Mucosa of gallbladder (tissue), 1 donor: ENCODE measurements at regions not wholly inside any gene's neighbourhood (a gene's known extent, or its start where the extent isn't known, plus 50 kb on each side); places are given as distances from the start of the nearest gene placed in this dataset.
A peak's percentile ranks its signal among the peaks of the same experiment; 100 is the strongest.

ENCODE experiments used
- DNase-seq: peaks from one replicate; pipeline ENCODE4 v3.0.0-alpha.2; 2020; ENCODE audit warnings: low spot score
- donor health status: DM: no; HTN: no; CAD: no.

DNA sequence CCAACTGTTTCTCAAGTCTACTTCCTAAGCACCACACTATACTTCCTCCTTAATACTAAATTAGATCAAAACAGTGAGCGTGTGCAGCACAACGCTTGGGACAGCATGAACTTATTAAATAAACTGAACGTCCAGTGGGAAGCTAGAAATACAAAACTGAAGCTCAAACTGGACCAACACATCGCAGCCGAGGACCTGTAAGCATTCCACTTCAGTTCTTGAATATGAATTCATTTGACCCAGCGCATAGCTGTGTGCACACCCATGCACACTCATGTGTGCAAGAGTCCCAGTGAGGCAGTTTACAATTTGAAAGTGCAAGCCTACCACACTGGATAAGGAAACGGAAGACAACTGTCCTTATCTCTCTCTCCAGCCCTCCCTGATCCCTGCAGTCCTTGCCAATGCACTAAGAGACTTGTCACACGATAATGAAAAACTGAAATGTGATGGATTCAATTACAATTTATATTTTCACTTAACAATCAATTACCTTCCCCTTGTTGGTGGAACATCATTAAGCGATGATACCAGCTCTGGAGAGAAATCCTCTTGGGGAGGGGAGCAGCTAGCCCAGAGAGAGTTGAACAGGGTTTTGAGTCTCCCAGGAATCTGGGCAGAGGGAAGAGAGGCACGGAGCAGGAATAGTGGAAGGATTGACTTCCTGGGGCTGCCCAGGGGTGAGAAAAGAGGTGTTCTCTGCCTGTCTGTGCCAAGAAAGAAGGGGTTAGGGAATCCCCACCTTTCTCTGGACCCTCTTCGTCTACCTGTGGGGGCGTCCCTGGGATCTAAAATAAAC is 186.5 kb upstream of the KLHL29 start:
- no peak for DNase-seq

GRCh38 chr2:23199115-23199918 is 185.7 kb upstream of the KLHL29 start:
- DNase-seq = no peak

DNA sequence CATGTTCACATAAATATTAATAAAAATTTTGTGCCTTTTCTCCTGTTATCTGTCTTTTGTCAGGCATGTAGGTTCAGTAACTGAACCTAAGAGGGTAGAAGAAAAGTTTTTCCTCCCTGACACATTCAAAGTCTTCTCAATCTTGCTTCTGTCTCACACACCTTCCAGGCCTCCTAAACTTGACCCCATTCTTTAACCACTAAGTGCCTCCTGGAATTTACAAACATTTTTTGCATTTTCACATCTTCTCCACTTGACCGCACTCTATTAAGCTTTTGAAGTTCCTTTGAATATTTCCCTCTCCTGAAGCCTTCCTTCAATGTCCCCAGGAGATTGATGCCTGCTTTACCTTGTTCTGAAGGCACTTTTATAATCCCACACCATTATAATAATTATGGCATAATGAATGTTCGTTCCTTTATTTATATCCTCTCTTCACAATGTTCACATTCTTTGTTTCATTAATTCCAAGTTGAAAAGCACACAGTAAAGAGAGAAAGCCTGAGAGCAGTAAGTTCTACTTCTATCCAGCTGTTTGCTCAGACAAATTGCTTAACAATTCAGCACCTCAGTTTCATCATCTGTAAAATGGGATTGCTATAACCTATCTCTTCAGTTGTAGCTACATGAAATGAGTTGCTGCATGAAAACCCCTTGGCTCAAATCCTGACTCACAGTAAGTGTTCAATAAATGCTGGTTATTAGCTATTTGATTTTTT is 184.8 kb upstream of the KLHL29 start:
- DNase-seq = no peak

- DNase-seq = no peak
Observed at GRCh38 chr2:23200787-23201114, 184.2 kb upstream of the KLHL29 start.

- no peak for DNase-seq
Observed at GRCh38 chr2:23203383-23203782, 181.6 kb upstream of the KLHL29 start.

DNA sequence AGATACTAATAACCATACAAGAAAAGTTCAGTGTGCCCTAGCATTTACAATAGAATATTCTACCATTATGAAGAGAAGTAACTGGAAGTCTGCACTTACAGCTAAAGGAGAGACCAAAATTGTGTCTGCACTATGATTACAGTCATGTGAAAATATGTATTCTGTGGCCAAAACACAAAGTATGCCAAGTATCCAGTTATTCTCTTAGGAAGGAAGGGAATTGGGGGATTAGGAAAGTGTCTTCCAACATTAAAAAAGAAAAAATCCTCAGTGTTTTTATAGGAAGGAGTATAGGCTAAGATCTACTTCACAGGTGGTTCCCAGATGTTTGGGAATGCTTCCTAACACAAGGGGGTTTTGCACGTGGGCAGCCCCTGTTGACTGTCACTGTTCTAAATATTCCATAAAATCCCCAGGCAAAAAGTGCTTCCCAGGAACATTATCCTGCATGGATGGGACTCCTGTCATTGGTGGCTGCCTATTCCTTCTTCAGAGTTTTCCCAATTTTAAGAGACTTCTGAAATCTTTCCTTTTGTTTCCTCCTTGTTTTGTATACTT is 180.2 kb upstream of the KLHL29 start:
- DNase-seq = no peak

GRCh38 chr2:23206650-23207049 is 178.3 kb upstream of the KLHL29 start:
- DNase-seq = no peak

DNA sequence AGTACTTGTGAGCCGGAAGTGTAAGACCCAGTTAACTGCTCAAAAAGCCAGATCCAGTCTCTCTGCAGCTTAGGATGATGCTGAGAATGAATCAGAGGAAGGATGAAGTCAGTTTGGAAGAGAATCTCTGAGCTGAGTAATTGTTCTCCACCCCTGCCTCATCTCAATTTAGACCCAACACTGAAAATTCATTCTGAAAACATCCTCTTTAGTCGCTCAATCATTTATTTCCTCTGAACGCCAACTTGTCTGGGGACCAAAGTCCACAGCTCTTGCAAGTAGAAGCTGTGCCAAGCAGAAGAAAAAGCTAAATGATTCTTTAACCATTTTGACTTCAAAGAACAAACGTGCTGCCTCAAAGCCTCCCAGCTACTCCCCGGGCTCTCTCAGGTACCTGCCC is 177.1 kb upstream of the KLHL29 start:
- DNase-seq = peak; percentile 57

DNA sequence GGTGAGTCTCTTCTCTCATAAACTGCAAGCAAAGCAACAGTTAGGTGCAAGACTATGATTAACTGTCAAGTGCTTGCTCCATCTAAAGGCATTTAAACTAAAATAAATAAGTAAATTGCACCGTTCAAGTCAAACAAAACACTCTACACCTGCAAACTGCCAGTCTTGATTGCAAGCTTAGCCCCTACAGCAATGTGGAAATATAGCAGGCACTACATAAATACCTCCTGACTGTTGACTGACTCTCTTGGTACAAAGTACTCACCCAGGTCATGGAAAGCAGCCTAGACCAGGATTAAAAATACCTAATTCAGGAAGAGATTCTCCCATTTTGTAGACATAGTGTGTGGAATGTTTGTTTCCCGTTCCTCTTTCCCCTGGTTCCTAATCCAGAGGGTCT is 176.6 kb upstream of the KLHL29 start:
- DNase-seq = no peak

GRCh38 chr2:23209059-23209458 is 175.9 kb upstream of the KLHL29 start:
- peak; percentile 34 for DNase-seq

- DNase-seq = peak; percentile 70
Observed at GRCh38 chr2:23211987-23212583, 172.9 kb upstream of the KLHL29 start.

DNA sequence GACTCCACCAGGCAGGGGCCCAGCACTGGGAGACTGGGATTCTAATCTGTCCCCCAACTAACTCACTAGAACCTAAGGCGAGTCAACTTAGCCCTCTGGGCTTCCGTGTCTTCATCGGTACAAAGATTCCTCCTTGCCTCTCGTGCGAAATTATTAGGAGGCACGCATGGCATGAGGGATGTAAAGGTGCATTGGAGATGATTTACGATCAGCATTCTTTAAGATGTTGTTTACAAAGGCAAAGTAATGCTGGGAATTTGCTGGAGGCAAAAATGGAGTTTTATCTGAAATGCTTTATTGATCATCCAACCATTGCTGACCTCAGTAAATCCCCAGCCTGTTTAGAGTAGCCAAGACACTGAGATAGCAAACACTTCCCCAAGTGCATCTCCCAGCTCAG is 171.8 kb upstream of the KLHL29 start:
- DNase-seq = no peak

DNA sequence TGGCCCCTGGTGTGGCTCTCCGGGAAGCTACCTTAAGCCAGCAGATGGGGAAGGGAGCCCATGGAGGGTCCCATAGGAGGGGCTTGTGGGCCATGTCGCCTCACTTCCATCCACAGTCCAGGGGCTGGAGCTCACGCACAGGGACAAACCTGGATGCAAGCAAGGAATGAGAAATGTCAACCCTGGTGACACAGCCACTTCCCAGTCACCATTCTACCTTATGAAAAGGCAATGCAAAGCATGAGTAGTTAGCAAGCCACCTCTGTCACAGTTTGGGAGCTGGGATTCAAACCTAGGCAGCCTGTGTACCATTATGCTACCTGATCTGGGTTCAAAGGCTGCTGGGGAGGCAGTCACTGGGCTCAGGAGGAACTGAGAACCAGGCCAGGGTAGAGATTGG is 170.0 kb upstream of the KLHL29 start:
- no peak for DNase-seq

- DNase-seq = no peak
Observed at GRCh38 chr2:23219666-23220065, 165.3 kb upstream of the KLHL29 start.

DNA sequence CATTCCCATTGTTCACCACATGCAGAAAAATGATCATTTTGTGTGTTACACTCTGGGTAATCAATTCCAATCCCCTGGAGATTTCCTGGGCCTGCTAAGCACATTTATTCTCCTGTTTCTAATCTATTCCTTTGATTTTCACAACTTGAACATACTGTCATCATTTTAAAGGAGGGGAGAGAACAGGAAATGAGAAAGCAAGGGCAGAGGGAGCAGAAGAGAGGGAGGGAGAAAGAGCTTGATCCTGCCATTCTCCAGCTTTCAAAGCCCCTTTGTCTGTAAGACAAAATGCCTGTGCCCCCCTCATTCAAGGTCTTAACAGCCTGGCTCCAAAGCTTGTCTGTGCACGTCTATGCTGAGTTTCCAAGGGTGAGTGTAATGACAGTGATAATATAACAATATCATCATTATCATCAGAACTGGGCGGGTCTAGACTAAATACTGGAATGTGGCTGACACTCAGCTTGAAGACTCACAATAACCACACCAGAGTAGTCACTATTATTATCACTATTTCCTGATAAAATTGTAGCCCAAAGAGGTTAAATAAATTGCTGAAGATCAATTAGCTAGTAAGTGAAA is 164.4 kb upstream of the KLHL29 start:
- no peak for DNase-seq

DNA sequence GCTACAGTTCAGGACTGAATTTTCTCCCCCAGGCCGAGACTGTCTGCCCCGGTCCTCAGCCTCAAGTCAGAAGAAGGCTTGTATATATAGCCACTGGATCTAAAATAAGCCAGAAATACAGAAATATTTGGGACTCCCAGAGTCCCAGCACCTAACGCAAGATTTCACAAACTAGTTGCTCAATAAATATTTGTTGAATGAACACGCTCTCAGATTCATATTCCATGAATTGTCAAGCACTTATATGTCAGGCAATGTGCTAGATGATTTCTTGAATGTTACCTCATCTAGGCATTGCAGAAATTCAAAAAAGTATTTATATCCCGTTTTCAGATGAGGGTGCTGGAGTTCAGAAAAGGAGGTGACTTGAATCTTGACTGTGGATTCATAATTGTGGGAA is 163.7 kb upstream of the KLHL29 start:
- DNase-seq = no peak

- DNase-seq = no peak
Observed at GRCh38 chr2:23221901-23222300, 163.1 kb upstream of the KLHL29 start.

- DNase-seq = no peak
Observed at GRCh38 chr2:23230885-23231284, 154.1 kb upstream of the KLHL29 start.

- DNase-seq = no peak
Observed at GRCh38 chr2:23231865-23232264, 153.1 kb upstream of the KLHL29 start.

DNA sequence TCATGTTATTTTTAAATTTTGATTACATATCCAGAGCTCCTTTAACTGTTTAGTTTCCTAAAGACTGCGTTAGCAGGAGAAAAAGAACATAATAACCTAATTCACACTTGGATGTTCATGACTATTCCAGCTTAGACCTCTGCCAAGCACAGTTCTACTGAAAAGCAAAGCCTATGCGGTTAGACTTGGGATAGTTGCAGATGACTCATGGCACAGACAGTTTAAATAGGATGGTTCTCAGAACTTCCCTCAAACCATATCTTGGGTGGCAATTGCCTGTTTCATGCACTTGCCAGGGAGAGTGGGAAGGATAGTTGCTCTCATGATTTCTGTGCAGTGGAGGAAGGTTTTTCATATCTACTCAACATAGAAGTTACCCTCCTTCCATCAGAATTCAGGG is 149.7 kb upstream of the KLHL29 start:
- DNase-seq = no peak

GRCh38 chr2:23235736-23236135 is 149.2 kb upstream of the KLHL29 start:
- no peak for DNase-seq

DNA sequence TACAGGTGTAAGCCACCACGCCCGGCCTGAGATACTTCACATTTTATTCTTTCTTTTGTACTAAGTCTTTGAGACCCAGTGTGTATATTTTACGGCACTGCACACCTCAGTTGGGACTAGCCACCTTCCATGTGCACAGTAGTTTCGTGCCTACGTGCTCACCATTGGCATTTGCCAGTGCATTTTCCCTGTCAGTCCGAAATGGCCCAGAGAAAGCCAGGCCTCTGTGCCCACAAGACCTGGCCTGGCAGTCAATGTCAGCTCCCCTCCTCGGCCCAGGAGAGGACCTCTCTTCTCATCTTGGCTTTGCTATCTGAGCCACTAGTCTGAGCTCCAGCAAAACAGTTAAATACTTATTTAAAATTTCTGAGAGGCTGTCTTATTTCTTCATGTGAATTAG is 147.8 kb upstream of the KLHL29 start:
- no peak for DNase-seq
